Epithelial cell of prostate (primary cell): ENCODE measurements at regions not wholly inside any gene's neighbourhood (a gene's known extent, or its start where the extent isn't known, plus 50 kb on each side); places are given as distances from the start of the nearest gene placed in this dataset.

Source experiments
- DNase-seq: peaks from one replicate; pipeline ENCODE4 v3.0.0-alpha.2; 2011; ENCODE audit warnings: low read depth, low spot score
- H3K27ac ChIP-seq: fragments of 450-650 bp; 2 replicates; pipeline ENCODE4 v1.5.1; 2017; ENCODE audit warnings: mild to moderate bottlenecking

DNA sequence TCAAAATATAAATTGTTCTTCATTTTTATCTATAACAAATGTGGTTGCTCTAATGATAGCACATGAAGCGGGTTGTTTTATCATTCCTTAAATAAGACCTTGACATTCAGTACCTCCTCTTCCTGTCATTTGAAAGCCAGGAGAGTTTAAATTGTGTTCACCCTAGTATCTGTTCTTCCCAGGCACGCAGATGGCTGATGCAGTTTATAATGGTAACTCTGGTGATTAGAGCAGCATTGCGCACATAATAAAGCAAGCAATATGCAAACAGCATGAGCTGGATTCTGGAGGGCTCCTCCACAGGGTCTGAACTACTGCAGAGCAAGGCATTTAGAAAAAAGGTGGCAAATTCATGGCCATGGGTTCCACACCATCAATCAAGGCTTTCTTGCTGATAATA, 307.8 kb downstream of the ENC1 start:
- no peak overlapping the region for H3K27ac ChIP-seq
- DNase-seq = no peak

DNA sequence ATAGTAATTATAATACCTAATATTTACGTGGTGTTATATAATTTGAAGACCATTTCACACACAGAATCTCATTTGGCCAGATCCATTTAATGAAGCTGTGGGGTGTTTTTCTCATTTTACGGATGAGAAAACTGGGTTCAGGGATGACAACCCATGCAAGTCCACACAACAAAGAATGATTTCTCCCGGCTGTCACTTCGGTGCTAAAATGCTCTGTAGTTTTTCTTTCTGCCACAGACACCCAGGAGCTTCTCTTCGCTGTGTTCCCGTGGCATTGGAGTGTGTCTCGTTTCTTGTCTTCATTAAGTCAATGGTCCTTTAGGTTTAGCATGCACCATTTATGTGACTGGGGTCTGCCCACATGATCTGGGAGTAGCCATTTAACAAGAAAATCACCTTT, 308.5 kb downstream of the ENC1 start:
- DNase-seq = no peak
- H3K27ac ChIP-seq = no peak overlapping the region

DNA sequence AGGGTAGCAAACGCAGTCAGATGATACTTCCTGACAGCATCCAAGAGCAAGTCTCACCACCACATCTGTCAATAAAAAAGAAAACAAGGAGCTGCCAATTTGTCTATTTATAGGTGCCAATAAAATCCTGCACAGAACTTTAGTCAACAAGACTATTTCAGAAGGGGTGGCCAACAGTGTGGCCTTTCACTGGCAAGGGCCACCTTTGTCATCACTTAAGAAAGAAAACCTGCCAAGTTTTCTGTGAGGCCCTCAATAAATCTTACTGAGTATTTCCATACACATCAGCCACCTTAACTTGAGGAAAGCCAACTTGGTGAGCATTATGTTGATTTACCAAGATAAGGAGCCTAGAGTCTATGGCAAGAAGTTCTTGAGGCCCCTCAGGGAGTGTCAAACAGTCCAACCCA, 312.3 kb downstream of the ENC1 start:
- H3K27ac ChIP-seq = no peak overlapping the region
- no peak for DNase-seq

DNA sequence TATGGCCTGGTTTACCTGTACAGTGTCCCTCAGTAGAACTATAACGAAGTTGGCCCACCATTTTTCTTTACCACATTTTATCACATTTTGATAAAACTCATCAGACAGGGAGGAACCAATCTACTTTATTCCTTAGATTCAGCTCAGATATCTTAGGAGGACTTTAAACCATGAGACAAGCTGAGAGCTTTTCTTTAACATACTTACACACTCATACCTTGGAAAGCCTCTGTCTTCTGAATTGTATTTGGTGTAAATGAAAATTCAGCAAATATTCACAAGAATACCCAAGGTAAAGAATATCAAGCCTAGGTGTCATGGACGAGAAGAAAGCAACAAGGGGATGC, 313.2 kb downstream of the ENC1 start:
- peak overlapping the region; percentile 39 for H3K27ac ChIP-seq

DNA sequence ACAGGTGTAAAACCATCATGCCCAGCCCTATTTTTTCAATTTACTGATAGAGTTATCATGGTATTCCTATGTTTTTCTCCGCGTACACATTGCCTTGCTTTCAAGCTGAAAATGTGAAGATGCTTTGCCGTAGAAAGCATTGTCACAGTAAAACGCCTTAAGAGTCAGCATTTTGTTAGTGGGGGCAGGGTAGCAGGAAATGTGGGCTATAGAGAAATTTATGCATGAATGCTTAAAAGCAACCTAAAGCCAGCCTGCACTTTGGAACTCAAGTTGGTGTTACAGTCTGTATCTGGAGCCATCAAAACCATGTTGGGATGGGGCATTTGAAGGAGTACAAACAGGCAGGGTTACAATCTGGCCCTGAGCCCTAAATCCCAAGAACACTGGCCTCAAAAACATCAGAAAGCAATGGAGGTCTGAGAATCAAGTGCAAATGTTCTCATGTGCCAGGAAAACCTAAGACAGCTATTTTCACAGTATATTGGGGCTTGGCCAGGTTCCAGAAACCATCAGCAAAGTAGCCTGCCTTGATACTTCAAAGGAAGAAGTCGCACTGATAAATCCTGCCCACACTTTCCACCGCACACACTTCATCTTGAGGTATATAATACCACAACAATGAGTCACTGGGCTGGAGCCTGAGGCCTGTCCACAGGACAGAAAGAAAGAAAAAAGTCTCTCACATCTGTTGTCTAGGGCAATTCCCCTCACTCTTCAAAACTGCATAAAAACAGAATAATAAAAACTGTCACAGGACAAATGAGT, 313.8 kb downstream of the ENC1 start:
- peak; percentile 91 for DNase-seq
- peak overlapping the region; percentile 39 for H3K27ac ChIP-seq

More for the DNA sequence above, 313.2 kb downstream of the ENC1 start:
- no peak for DNase-seq

DNA sequence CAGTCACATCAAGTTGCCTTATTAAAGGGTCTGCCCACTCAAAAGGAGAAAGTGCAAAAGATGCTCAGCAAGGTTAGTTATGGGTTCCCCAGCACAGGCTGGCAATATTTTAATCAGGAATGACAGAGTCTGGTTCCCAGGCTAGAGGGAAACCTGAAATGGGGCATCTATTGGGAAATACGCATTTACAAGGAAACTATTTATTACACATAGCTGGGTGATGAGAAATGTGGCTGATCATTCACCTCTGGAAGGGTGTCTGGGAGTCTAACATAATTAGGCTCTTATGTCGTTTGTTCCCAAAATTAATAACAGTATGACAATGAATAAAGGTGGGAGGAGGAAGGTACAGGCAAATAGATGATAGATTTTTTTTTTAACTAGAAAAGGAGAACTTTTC, 314.7 kb downstream of the ENC1 start:
- DNase-seq = peak; percentile 69
- H3K27ac ChIP-seq = peak overlapping the region; percentile 39

DNA sequence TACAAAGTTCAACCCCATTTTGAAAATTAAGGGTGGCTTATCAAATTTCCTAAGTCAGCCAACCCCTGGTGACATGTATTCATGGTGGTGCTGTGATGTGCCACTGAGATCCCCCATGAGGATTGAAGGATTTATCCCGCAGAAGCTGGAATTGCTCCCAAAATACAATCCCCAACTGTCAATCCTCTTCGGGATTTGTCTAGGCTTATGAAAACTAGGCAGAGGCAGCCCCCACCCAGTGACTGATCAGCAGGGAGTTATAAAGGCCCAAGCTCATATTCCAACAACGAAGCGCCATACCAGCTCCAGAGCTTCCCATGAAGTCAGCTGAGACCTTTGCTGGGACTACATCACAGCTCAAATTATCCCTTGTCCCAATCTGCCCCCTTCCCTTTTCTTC, 316.0 kb downstream of the ENC1 start:
- no peak overlapping the region for H3K27ac ChIP-seq
- no peak for DNase-seq

DNA sequence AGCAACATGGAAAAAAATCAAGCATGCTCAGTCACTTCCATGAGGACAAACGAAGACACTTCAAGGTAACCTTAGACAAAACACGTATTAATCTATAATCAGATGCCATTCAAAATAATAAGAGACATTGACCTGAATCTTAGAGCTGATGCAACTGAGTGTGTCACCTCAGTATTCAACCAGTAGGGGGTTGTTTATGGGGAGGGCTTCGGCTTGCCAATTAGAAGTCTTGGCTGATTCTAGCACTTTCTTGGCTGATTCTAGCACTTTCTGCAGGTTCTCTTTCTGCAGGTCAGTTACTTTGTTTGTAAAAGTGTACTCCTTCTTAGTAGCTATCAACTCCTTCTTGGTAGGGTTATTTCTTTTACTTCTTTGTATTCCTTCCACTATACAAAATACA, 317.6 kb downstream of the ENC1 start:
- no peak for DNase-seq

DNA sequence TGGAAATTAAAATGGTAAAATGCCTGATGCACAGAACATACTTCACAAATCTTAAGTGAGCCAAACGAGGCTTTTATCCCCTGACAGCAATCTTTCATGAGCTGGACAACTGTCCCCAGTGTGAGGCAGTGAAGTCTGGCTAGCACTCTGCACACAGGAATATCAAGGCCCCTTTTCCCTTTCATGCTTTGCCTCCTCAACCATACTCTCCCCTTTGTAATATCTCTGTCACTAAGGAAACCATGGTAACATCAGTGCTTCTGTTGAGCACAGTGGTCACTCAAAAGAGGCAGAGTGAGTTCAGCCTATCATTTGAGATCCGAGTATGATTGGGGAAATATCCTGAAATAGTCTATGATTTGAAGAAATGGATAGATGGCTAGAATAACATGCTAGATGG, 318.3 kb downstream of the ENC1 start:
- DNase-seq = no peak
- no peak overlapping the region for H3K27ac ChIP-seq

More for the DNA sequence above, 317.6 kb downstream of the ENC1 start:
- H3K27ac ChIP-seq = no peak overlapping the region

DNA sequence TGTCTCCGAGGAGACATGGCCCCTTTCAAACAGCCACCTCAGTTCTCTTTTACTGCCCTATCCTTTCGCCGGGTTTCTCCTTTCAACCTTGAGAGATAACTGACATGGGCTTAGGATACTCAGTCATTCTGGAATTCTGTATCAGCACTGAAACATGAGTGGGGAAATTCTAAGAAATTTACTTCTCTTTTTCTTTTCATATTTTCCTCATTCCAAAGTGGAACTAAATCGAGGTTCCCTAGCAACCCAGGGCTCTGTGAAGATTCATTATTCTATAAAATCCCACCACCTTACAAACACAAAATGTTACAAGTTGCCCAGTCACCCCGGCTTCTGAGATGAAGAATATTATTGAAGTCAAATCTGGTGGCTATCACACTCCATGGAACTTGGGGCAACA, 319.2 kb downstream of the ENC1 start:
- no peak for DNase-seq
- no peak overlapping the region for H3K27ac ChIP-seq

DNA sequence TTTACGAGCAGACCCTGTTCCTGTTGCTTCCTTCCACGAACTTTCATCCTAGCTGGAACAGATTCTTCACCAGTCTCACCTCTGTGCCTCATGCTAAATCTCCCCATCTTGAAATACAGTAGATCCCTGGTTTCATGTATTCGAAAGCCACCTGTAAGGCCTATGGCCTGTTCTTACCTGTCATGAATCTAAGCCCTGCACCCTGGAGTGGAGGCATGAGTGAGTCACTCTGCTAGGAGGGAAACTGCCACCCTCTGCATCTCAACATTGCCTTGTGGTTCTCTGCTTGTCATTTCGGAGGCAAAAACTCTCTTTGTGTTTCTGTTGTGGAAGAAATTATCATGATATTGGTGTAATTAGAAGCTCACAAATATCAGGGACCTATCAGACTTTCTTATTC, 320.0 kb downstream of the ENC1 start:
- H3K27ac ChIP-seq = peak overlapping the region; percentile 97
- DNase-seq = peak; percentile 76

DNA sequence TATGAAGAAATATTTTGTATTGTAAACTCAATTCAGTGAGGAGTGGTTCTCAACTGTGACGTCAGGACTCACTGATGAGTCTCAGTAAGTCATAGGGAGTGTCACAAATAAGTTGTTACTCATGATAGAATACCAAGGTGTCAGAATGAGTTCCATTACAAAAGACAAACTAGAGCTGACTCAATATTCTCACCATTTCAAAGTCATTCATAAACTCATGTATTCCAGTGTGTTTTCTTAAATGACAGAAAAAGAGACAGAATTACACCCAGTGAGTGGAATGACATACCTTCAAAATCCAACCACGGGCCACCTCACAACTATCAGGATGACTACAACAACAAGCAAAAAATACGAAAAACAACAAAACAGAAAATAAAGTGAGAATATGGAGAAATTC, 321.5 kb downstream of the ENC1 start:
- H3K27ac ChIP-seq = peak overlapping the region; percentile 97
- DNase-seq = peak; percentile 91

DNA sequence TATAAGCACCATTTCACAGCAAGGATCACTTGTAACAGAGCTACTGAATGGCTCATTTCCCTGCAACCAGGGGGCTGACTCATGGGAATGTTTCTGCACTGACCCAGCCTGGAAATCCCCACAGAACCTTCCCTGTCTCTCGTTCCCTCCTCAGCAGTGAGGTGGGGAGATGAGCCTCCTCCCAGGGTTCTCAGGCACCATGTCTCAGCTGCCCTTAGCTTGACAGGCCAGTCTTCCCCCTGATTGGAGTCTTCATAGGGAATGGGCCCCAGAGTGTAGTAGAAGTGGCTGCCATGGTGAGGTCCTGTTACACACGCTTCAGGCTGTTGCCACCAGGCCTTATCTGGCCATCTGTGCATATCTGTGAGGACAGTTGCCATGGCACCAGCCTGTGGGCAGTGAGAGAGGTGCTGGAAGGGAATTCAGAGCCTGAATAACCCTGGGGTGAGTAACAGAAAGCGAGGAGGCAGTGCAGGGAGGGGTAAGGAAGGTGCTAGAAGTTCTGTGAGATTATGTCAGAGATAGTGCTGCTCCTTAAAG, 324.4 kb downstream of the ENC1 start:
- peak overlapping the region; percentile 97 for H3K27ac ChIP-seq
- peak; percentile 98 for DNase-seq

DNA sequence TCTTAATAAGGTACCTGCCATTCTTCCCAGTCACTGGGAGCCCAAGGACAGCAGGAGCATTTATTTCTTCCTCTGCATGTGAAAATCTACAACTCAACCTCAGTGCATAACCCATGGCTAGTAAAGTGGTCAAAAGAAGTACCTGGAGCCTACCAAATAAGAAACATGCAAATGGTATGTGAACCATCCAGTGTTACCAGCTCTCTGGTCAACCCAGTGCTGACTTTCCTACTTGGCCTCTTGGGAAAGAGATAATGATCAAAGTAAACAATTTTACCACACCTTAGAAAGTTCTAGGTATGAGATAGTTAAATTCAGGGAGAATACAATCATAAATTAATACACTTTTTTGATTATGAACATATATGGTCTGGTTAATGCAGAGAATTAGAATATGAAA, 325.6 kb downstream of the ENC1 start:
- DNase-seq = peak; percentile 71
- peak overlapping the region; percentile 97 for H3K27ac ChIP-seq

DNA sequence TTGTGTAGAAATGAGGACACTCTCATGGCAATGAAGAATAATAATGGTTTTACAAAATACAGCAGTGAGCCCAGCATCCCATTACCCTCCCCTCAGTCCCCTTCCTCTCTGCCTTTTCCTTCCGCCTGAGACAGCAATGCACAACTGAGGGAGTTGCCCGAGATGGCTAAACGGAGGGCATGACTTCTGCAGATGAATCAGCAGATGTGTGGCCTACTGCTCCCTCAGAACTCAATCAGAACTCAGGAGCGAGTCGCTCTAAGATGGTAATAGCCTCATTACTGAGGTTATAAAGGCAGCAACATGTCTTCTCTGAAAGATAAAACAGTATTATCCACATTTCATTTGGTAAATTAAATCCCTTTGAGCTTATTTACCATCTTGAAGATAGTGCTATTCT, 326.6 kb downstream of the ENC1 start:
- H3K27ac ChIP-seq = peak overlapping the region; percentile 97
- DNase-seq = no peak

DNA sequence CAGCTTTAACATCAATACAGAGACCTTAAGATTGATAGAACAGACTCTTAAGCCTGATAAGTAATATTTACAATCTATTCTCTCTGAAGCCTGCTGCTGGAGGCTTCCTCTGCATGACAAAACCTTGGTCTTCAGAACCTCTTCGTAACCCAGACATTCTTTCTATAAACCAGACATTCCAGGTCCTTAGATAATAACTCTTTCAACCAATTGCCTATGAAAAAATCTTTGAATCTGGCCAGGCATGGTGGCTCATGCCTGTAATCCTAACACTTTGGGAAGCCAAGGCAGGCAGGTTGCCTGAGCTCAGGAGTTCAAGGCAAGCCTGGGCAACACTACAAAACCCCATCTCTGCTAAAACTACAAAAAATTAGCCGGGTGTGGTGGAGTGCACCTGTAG, 327.8 kb downstream of the ENC1 start:
- H3K27ac ChIP-seq = no peak overlapping the region
- DNase-seq = no peak

DNA sequence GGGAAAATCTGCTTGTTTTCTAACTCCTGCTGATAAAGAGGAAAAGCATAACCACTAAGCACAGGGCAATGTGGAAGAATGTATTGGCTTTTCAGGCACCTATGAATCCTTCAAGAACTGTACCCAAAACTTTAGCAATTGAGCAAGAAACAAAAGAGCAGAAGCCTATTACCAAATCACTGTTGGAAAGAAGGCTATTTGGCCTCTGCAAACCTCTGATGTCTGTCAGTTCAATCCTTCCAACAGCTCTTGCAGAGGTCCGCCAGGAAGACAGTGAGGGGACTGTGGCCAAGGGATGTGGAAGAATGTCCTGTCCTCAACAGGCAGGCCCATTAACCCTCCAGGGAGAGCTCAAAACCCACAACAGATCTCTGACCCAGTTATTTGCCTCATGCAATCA, 328.6 kb downstream of the ENC1 start:
- no peak for DNase-seq
- H3K27ac ChIP-seq = no peak overlapping the region

DNA sequence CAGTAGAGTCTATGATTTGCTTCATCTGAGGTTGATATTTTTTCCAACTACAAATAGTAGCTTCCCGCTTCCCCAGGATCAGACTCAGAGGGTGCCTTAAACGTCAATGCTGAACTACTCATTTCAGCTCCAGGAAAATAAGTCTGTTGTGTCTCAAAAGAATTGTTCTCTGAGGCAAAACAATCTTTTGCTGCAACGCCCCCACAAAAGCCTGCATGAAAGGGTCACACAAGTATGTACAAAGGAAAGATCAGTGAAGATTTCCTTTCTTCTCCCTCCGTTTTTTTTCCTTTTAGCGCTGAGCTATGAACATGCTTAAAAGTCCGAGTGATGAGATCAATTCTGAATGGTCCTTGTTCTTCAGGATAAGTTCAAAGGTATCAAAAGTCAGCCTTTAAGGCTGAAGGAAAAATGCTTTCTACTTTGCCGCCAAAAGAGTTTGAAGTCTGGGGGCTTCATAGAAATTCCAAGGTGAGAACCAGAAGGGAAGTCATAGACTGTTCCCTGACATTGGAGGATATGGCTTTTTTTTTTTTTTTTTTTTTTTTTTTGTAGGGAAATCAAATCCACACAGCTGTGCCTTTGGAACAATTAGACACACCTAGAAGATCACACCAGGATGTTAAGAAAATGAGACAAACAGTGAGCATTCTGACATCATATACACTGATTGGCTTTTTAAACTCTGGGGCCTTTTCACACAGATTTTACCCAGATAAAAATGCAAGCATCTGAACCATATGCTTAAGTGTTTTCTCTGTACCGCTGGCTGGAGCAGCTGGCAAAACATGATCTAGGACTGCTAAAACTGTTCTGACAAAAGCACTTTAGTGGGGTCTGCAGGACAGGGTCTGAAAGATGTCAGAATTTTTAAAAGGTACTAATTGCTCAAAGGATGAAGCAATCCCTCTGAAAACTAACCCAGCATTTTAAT, 329.3 kb downstream of the ENC1 start:
- peak overlapping the region; percentile 10 for H3K27ac ChIP-seq
- no peak for DNase-seq

DNA sequence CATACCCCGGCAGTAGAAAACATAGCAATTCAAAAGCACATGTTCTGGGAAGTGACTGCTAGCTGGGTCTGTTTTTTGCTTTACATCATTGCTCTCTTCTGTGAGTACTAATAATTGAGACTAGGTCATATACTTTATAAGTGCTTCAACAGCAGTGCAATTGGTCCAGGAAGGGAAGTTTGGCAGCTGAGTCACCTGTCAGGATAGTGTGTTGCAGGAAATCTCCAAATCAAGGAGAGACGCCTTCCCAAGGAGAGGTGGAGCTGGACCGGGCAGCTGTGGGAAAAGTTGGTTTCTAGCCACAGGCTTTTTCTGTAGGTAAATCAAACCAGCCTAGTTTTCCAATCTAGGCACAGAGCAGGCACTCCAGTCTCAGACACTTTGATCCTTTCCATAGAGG, 330.1 kb downstream of the ENC1 start:
- DNase-seq = peak; percentile 53
- peak overlapping the region; percentile 10 for H3K27ac ChIP-seq

DNA sequence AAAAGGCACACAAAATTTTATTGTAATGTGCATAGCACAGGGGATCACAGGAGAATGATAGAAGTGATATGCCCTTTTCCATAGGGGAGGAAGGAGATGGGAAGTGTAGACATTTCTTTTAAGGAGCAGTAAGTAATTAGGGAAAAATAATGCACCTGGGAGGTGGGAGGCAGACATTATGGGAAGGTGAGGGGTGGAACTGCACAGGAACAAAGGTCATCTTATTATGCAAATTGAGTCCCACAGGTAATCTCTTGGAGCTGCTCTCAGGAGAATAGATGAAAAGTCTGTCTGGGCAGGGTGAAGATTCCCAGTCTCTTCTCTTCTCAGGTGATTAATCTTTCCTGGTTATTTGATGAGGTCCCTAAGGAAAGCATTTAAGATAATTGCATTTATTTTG, 331.5 kb downstream of the ENC1 start:
- no peak overlapping the region for H3K27ac ChIP-seq

DNA sequence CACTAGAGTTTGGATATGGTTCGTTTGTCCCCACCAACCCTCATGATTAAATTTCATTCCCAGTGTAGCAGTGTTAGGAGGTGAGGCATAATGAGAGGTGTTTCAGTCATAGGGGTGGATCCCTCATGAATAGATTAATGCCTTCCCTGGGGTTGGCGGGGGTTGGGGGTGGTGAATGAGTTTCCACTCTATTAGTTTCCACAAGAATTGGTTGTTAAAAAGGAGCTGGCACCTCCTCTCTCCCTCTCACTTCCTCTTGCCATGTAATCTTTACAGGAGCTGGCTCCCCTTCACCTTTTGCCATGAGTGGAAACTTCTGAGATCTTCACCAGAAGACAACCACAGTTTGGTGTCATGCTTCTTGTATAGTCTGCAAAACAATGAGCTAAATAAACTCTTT, 333.7 kb downstream of the ENC1 start:
- DNase-seq = no peak
- no peak overlapping the region for H3K27ac ChIP-seq

More for the DNA sequence above, 331.5 kb downstream of the ENC1 start:
- no peak for DNase-seq
